NAMALWA (cell line): ENCODE measurements at regions not wholly inside any gene's neighbourhood (a gene's known extent, or its start where the extent isn't known, plus 50 kb on each side); places are given as distances from the start of the nearest gene placed in this dataset.
"Not testable (repeated sequence)": the region's sequence is repeated elsewhere in the genome, so short reads cannot be mapped to it uniquely, and the experiment has no call there.

ENCODE experiments used
- DNase-seq: peaks from one replicate; pipeline ENCODE4 v3.0.0-alpha.2; 2015; ENCODE audit warnings: low spot score

- no peak for DNase-seq
These were observed 315.4 kb upstream of the CDYL start for GRCh38 chr6:4460586-4461475.

DNA sequence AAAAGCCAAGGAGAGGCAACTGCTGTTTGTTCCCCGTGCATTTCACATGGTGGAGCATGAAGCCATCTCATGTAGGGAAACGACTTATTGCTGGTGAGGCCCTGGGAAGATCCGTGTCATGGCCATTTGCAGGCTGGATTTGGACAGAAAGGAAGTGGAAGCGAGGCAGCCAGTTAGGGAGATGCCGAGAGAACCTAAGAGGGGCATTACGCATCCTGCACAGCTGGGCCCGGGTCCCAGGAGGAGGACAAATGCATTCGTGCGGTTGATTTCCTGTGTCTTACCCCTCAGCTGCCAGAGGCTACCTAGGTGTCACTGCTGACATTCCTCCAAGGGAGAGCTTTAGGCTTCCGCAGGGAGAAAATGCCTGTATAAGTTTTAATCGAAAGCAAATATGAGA lies 316.2 kb upstream of the CDYL start:
- no peak for DNase-seq

DNA sequence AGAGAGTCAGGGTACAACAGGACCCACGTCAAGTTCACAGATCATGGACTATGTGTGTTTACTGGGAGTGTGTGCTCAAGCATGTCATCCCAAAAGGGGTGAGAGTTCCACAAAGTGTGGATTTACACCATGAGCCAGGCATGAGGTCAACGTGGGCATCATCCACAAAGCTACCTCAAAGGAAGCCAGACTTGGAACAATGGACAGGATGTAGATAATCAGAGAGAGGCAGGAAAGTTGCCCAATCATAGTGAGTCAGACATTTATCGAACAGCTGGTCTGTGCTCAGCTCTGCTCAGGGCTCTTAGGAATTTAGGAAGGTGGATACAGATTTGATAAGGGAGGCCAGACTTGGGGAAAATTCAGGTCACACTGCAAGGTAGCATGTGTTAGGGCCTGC lies 317.2 kb upstream of the CDYL start:
- no peak for DNase-seq

DNA sequence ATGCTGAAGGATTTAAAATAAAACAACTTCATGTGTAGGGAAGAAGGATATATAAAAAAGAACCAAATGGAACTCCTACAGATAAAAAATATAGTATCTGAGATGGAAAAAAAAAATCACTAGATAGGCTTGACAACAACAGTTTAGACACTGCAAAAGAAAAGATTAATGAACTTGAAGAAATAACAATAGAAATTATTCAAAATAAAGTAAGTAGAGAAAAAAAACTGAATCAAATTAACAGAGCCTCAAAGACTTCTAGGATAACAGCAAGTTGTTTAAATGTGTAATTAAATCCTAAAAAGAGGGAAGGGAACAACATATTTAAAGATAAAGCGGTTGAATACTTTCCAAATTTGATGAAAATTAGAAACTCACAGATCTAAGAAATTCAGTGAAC lies 316.3 kb upstream of the ECI2 start:
- no peak for DNase-seq

DNA sequence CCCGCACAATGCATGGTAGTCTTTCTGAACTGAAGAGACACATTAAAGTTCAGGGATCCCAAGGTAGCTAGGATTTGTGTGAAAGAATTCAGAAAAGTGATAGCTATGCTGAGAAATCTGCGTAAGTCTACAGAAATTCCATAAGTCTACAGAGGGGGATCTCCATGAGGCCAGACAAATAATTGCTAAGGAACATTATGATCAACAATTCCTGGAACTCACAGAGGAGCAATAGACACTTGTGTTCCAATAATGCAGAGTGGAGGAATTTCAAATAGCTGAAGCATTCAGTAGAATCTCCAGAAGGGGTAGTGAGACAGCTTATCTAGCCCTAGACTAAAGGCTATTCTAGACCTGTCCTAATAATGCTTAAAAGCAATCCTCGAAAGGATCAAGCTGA lies 315.7 kb upstream of the ECI2 start:
- no peak for DNase-seq

DNA sequence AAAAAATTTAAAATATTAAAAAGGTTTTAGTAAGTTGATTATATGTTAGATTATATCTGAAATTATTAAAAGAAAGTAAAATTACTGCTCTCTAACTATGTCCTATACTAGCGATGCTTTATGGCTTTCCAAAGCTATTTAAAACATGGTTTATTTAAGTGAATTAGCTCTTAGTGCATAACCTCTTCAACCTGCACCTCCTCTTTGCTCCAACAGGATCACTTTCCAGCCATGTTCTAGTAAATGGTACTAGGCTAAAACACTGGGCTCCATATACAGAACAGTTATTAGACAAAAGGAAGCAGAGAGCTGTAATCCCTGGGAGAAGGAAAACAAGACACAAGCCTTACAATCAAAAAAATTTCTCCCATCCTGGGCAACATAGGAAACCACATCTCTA lies 314.9 kb upstream of the ECI2 start:
- DNase-seq: no peak

GRCh38 chr6:4449409-4449808 lies 314.0 kb upstream of the ECI2 start:
- no peak for DNase-seq

DNA sequence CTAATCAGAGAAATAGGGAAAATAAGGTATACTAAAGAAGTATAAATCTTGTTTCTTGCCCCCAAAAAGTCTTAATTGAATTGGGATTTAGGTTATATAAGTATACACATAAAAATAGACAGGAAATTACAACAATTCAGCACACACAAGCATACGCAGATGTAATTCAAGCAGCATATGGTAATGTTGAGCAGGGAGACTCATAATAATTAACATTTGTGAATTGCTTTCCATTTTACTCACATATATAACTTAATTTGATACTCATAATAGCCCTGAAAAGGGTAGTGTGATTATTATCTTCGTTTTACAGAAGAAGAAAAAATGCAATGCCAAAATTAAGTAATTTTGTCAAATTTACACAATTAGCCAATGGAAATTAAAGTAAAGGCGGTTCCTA lies 313.5 kb upstream of the ECI2 start:
- no peak for DNase-seq

DNA sequence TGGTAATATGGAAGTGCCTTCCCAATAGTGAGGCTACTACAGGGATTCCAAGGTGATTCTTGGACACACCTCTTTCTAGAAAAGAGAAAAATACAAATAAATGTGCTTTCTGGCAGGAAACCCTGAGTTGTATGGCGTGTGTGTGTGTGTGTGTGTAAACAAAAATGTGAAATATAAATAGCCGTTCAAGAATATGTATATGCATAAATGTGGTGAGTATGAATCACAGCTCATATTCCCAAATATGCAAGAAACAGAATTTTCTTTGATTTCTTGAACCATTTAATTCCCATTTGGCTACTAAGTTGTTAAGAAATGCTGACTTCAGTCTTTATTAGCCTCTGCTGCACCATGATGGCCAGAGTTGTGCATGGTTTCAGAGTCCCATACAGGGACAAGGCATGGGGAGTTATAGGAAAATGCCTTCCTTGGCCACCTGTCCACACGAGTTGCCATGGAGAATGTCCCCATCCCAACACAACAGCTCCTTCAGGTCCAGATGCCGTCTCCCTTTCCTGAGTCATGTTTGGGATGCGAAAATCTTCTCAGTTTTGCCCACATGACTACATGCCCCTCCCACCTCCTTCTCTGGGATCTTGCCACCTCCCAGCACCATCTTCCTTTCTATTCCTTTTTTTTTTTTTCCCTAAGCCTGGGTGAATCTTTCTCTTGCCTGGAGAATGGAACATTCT lies 312.4 kb upstream of the ECI2 start:
- no peak for DNase-seq

DNA sequence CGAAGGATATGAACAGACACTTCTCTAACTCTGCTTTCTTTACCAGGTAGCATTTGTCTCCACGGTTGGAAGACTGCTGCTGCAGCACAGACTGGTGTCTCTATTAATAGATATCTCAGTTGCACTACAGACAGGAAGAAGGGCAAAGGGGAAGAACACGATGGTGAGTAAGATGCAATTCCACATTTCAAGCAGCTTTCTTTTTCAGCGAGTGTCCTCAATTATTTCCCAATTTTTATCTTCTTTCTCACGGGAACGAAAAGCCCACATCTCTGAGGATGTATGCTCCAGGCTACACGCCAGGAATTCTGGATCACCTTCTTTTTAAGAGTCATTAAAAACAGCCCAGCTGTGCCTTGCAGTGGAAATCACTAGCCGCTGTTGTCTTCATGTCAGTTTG lies 311.6 kb upstream of the ECI2 start:
- DNase-seq: peak; percentile 17

DNA sequence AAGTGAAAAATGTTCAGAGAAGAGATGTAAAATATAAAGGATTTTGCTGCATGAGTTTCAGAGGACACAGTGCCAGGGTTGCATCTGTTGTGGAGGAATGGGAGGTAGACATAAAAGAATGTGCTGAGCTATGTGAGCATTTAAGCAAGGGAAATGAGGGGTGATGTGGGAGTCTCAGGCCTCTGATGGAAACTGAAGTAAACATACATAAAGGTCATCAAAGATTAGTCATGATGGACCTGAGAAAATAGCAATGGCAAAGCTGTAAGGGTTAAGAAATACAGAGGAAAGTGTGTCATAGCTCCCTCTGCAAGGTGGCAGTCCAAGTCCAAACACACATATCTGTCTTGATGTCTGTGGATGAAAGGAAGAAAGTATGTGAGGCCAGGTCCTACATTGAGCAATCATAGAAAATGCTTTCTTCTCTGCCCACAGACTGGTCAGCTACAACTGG lies 306.6 kb upstream of the ECI2 start:
- no peak for DNase-seq

DNA sequence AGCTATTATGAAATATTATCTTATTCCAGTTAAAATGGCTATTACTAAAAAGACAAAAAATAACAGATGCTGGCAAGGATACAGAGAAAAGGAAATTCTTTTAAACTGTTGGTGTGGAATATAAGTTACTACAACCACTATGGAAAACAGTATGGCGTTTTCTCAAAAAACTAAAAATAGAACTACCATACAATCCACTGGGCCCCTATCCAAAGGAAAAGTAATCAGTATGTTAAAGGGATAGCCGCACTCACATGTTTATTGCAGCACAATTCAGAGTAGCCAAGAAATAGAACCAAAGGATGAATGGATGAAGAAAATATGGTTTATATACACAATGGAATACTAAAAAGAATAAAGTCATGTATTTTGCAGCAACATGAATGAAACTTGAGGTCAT lies 303.8 kb upstream of the ECI2 start:
- DNase-seq: no peak

- no peak for DNase-seq
These were observed 302.0 kb upstream of the ECI2 start for GRCh38 chr6:4437342-4437741.

GRCh38 chr6:4435981-4436445 lies 300.6 kb upstream of the ECI2 start:
- no peak for DNase-seq

DNA sequence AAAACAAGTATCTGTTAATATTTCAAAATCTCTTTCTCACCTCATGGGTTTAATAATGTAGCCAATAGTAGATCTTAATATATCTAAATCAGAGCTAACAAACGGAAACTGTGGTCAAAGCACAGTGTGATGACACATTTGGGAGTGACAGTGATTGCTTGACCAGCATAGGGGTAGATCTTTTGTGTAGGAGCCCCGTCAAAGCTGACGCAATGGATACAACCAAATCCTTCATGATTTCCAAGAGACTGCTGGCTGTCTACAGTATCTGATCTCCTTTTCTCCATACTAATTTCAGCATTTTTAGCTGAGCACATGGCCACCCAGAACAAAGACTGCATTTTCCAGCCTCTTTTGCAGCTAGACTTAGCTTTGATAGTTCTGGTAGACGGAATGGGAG lies 299.3 kb upstream of the ECI2 start:
- DNase-seq: no peak

- DNase-seq: no peak
These were observed 297.8 kb upstream of the ECI2 start for GRCh38 chr6:4433199-4433598.

- no peak for DNase-seq
These were observed 291.6 kb upstream of the ECI2 start for GRCh38 chr6:4426968-4427367.

DNA sequence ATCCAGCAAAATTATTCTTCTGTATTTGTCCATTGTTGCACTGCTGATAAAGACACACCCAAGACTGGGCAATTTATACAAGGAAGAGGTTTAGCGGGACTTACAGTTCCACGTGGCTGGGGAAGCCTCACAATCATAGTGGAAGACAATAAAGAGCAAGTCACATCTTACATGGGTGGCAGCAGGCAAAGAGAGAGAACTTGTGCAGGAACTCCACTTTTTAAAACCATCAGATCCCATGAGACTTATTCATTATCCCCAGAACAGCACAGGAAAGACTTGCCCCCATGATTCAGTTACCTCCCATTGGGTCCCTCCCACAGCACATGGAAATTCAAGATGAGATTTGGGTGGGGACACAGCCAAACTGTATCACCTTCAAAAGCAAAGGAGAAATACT lies 286.5 kb upstream of the ECI2 start:
- DNase-seq: no peak

GRCh38 chr6:4420160-4420865 lies 284.9 kb upstream of the ECI2 start:
- no peak for DNase-seq

GRCh38 chr6:4415549-4415948 lies 280.2 kb upstream of the ECI2 start:
- no peak for DNase-seq

DNA sequence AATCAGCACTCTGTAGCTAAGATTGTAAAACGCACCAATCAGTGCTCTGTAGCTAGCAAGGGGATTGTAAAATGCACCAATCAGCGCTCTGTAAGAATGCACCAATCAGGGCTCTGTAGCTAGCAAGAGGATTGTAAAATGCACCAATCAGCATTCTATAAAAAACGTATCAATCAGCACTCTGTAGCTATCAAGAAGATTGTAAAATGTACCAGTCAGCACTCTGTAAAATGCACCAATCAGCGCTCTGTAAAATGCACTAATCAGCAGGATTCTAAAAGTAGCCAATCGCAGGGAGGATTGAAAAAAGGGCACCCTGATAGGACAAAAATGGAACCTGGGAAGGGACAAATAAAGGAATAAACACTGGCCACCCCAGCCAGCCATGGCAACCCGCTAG lies 278.7 kb upstream of the ECI2 start:
- DNase-seq: not testable (repeated sequence)

DNA sequence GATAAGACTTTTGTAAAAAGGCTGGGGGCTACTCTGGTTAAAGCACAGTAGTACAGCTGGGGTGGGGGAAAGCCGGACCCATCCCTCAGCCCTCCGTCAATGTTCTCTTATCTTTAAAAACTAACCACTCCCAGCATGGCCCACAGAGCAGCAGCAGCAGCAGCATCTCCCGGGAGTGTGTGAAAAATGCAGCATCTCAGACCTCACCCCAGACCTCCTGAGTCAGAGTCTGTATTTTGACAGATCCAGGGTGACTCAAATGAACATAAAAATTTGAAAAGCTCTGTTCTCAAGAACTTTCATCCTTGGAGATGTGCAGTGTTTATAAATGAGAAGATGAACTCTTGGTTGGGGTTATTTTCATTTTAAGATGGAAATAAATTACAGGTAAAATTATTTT lies 277.7 kb upstream of the ECI2 start:
- DNase-seq: no peak

- no peak for DNase-seq
These were observed 277.1 kb upstream of the ECI2 start for GRCh38 chr6:4412488-4412887.
